Karpas-422 (cell line): ENCODE measurements at regions not wholly inside any gene's neighbourhood (a gene's known extent, or its start where the extent isn't known, plus 50 kb on each side); places are given as distances from the start of the nearest gene placed in this dataset.
A peak's percentile ranks its signal among the peaks of the same experiment; 100 is the strongest.
"Not testable (repeated sequence)": the region's sequence is repeated elsewhere in the genome, so short reads cannot be mapped to it uniquely, and the experiment has no call there.

Experiments used
- DNase-seq: peaks from one replicate; pipeline ENCODE4 v3.0.0-alpha.2; 2015
- H2AFZ ChIP-seq: fragments of 200-600 bp; sonication (generic); 2 replicates; pipeline ENCODE4 v1.6.1; 2014; ENCODE audit warnings: antibody characterized with exemption, low read length, mixed read lengths
- H3K27ac ChIP-seq: fragments of 200-600 bp; sonication (generic); 2 replicates; pipeline ENCODE4 v1.5.1; 2014; ENCODE audit warnings: mild to moderate bottlenecking, low read length, moderate library complexity
- H3K27me3 ChIP-seq: fragments of 200-600 bp; sonication (generic); 2 replicates; pipeline ENCODE4 v1.6.1; 2014; ENCODE audit warnings: low read length, mixed read lengths
- H3K36me3 ChIP-seq: fragments of 200-600 bp; sonication (generic); 2 replicates; pipeline ENCODE4 v1.6.1; 2014; ENCODE audit warnings: low read length, mixed read lengths; ENCODE audit not compliant: insufficient read depth
- H3K4me1 ChIP-seq: fragments of 200-600 bp; sonication (generic); 2 replicates; pipeline ENCODE4 v1.6.1; 2014; ENCODE audit warnings: mild to moderate bottlenecking, low read length, mixed read lengths
- H3K4me2 ChIP-seq: fragments of 200-600 bp; sonication (generic); 2 replicates; pipeline ENCODE4 v1.6.1; 2014; ENCODE audit warnings: low read length, low read depth, mild to moderate bottlenecking; ENCODE audit not compliant: poor library complexity, severe bottlenecking
- H3K4me3 ChIP-seq: fragments of 200-600 bp; sonication (generic); 2 replicates; pipeline ENCODE4 v1.5.1; 2014; ENCODE audit warnings: mild to moderate bottlenecking, antibody characterized with exemption, low read length, mixed read lengths
- H3K79me2 ChIP-seq: fragments of 200-600 bp; sonication (generic); 2 replicates; pipeline ENCODE4 v1.6.1; 2014; ENCODE audit warnings: mild to moderate bottlenecking, low read length, mixed read lengths
- H3K9ac ChIP-seq: fragments of 200-600 bp; sonication (generic); 2 replicates; pipeline ENCODE4 v1.6.0; 2014; ENCODE audit warnings: low read length
- H3K9me2 ChIP-seq: fragments of 200-600 bp; sonication (generic), shearing (Covaris generic); replicated peaks from 2 replicates; pipeline ENCODE4 v1.6.0; 2014; ENCODE audit warnings: mild to moderate bottlenecking, low read length, moderate library complexity; ENCODE audit not compliant: insufficient read depth
- H3K9me3 ChIP-seq: fragments of 300-700, 200-600 bp; sonication (generic); 2 replicates; pipeline ENCODE4 v1.6.1; 2014; ENCODE audit warnings: low read length, mixed read lengths
- H4K20me1 ChIP-seq: fragments of 200-600 bp; sonication (generic); 2 replicates; pipeline ENCODE4 v1.6.1; 2014; ENCODE audit warnings: mild to moderate bottlenecking, antibody characterized with exemption, low read length, low read depth; ENCODE audit not compliant: insufficient read depth

DNA sequence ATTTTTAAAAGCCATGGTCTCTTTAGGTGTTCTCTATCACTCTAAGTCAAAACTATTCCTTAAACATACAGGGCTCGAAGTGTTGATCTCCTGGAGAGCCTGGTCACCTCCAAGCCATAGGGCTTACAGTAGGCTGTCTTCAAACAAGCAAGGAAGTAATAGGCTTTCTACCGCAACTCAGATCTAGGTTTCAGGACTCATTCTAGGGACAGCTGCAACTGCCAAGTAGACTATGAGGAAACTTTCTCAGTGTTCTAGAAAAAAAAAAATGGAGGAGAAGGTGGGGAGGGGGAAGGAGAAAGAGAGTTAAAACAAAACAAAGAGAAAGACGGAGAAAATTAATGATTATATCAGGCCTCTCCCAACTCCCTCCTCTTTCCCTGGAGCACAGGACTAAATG, 106.9 kb upstream of the ETV6 start:
- H3K9ac ChIP-seq, result no peak overlapping the region
- no peaks in the 10 kb centered on the region for H3K36me3 ChIP-seq
- H3K27me3 ChIP-seq, result no peaks in the 10 kb centered on the region
- no peak for DNase-seq
- no peak overlapping the region for H3K4me2 ChIP-seq
- H4K20me1 ChIP-seq, result no peaks in the 10 kb centered on the region
- H2AFZ ChIP-seq, result no peak overlapping the region
- no peaks in the 10 kb centered on the region for H3K4me1 ChIP-seq
- no peaks in the 10 kb centered on the region for H3K79me2 ChIP-seq
- no peak overlapping the region for H3K4me3 ChIP-seq
- H3K9me3 ChIP-seq, result no peaks in the 10 kb centered on the region
- H3K9me2 ChIP-seq, result no peaks in the 10 kb centered on the region
- H3K27ac ChIP-seq, result no peak overlapping the region

DNA sequence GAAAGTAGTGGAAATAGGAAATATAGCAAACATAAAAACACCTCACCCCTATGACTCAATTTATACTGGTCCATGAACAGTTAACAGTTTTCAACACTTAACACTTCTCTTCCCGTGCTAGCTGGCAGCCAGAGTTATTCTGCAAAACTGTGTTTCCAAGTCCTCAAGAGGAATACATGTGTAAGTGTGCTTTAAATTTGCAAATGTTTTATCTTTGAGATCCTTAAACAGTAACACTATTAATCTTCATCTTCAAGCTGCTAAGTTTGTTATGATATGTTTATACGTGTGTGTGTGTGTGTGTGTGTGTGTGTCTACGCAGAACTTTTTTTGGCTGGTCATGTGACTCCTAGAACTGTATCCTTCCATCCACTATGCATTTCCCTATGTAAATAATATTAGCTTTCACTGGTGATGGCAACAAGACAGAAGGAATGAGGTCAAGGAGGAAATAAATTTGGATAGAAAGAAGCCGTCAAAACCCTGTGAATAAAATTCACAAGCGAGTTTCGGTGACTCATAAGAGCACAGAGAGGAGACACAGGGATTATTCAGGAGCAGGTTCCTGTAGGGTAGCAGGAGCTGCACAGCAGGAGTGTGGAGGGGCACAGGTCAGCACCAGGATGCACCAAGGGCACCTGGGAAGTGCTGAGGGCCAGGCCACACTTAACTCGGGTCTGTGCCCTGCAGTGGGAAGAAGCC, 105.9 kb upstream of the ETV6 start:
- H3K36me3 ChIP-seq, result no peaks in the 10 kb centered on the region
- no peak for DNase-seq
- no peak overlapping the region for H3K27ac ChIP-seq
- no peaks in the 10 kb centered on the region for H3K27me3 ChIP-seq
- no peaks in the 10 kb centered on the region for H4K20me1 ChIP-seq
- no peaks in the 10 kb centered on the region for H3K9me2 ChIP-seq
- H3K9ac ChIP-seq, result no peak overlapping the region
- no peak overlapping the region for H2AFZ ChIP-seq
- H3K79me2 ChIP-seq, result no peaks in the 10 kb centered on the region
- H3K4me1 ChIP-seq, result no peaks in the 10 kb centered on the region
- no peak overlapping the region for H3K4me2 ChIP-seq
- H3K9me3 ChIP-seq, result no peaks in the 10 kb centered on the region
- no peak overlapping the region for H3K4me3 ChIP-seq

DNA sequence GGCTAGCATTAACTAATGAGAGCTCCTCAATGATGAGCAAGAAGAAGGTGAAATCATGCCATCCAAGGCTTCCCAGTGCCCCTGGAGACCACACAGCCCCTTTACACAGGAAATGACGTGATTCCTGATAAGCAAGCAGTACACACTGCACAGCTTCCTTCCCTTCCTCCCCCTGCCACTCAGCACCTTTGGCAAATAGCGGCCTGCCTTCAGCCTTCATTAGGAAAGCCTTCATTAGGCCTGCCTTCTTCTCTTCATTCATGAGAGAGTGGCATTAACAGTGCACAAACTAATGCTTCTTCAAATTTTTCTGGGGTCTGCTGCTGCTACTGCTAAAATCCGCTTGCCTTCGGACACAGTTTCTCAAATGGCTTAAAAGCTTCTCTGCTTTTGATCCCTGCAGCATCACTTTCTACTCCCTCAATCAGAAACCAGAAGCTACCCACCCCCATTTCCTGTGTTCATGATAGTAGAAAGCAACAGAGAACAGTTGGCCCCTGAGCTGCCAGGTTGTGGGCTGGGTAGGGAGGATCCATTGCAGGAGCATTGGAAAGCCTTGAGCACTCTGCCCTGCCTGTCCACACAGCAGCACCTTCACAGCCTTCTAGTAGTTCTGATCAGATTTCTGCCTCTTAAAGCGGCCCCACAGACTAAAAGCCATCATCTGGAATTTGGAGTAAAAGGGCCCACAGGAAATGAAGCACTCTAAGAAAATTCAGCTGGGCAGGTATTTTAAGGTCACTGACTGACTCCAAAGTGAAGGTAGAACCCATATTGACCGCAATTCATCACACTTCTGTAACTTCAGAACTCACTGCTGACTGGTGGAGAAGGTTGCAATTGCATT, 103.8 kb upstream of the ETV6 start:
- H2AFZ ChIP-seq, result no peak overlapping the region
- no peak for DNase-seq
- H3K9me3 ChIP-seq, result no peaks in the 10 kb centered on the region
- no peak overlapping the region for H3K4me2 ChIP-seq
- H3K27ac ChIP-seq, result no peak overlapping the region
- H3K27me3 ChIP-seq, result no peaks in the 10 kb centered on the region
- H4K20me1 ChIP-seq, result no peaks in the 10 kb centered on the region
- no peaks in the 10 kb centered on the region for H3K4me1 ChIP-seq
- H3K9me2 ChIP-seq, result no peaks in the 10 kb centered on the region
- no peak overlapping the region for H3K9ac ChIP-seq
- no peak overlapping the region for H3K4me3 ChIP-seq
- no peaks in the 10 kb centered on the region for H3K36me3 ChIP-seq
- H3K79me2 ChIP-seq, result no peaks in the 10 kb centered on the region

DNA sequence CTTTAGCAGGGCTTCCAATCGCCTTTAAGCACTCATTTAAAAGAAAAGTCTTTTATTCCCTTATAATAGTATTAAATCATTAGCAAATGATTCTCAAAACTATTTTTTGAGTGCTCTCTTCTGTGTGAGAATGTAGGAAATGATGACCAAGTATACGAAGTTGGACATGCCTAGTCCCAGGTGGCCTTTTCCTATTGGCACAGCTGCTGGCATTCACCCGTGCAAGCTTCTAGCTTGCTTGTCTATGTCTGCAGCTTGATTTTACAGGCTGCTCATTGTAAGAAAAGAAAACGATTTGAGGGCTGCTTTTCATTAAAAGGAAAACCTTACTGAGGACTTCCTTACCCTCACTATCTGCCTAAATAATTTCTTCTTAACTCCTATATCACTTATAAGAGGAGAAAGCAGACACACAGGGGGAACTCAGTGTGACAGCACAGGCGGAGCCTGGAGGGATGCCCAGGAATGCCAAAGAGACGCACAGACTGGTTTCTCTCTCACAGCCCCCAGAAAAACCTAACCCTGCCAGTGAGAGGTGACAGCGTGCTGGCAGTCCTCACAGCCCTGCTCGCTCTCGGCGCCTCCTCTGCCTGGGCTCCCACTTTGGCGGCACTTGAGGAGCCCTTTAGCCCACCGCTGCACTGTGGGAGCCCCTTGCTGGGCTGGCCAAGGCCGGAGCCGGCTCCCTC, 102.7 kb upstream of the ETV6 start:
- not testable (repeated sequence) for H3K27ac ChIP-seq, H3K36me3 ChIP-seq, H2AFZ ChIP-seq, H3K9me3 ChIP-seq, H3K4me2 ChIP-seq, H3K4me1 ChIP-seq, DNase-seq, H3K27me3 ChIP-seq, H3K79me2 ChIP-seq, H3K9ac ChIP-seq, H3K9me2 ChIP-seq, H4K20me1 ChIP-seq, H3K4me3 ChIP-seq

DNA sequence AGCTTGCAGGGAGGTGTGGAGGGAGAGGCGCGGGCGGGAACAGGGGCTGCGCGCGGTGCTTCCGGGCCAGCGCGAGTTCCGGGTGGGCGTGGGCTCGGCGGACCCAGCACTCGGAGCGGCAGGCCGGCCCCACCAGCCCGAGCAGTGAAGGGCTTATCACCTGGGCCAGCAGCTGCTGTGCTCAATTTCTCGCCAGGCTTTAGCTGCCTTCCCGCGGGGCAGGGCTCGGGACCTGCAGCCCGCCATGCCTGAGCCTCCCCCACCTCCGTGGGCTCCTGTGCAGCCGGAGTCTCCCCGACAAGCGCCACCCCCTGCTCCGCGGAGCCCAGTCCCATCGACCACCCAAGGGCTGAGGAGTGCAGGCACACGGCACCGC, 102.2 kb upstream of the ETV6 start:
- not testable (repeated sequence) for H3K4me1 ChIP-seq, H3K79me2 ChIP-seq, H3K4me3 ChIP-seq, H2AFZ ChIP-seq, H3K9me2 ChIP-seq, H3K36me3 ChIP-seq, H4K20me1 ChIP-seq, H3K4me2 ChIP-seq, H3K9me3 ChIP-seq, H3K27me3 ChIP-seq, H3K27ac ChIP-seq, DNase-seq, H3K9ac ChIP-seq

DNA sequence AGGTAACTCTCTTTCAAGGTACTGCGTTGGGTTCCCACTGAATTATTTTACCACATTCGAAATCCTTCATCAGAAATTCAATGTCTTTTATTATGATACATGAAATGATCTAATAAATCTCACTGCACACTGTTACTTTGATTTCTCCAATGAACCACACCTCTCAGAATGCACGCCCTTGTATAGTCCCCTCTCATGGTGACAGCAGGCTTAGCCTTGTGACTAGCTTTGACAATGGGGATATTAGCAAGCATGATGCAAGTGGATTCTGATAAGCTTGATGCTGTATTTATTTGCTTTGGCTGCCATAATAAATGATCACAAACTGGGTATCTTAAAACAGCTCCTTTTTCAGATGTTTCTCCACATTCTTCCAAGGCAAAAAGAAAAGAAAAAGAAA, 100.4 kb upstream of the ETV6 start:
- H3K27me3 ChIP-seq, result no peaks in the 10 kb centered on the region
- no peaks in the 10 kb centered on the region for H3K9me2 ChIP-seq
- no peaks in the 10 kb centered on the region for H3K9me3 ChIP-seq
- H3K4me1 ChIP-seq, result no peaks in the 10 kb centered on the region
- no peaks in the 10 kb centered on the region for H4K20me1 ChIP-seq
- DNase-seq, result no peak
- no peaks in the 10 kb centered on the region for H3K36me3 ChIP-seq
- no peak overlapping the region for H3K4me3 ChIP-seq
- H2AFZ ChIP-seq, result no peak overlapping the region
- H3K4me2 ChIP-seq, result no peak overlapping the region
- H3K79me2 ChIP-seq, result no peaks in the 10 kb centered on the region
- H3K9ac ChIP-seq, result no peak overlapping the region
- H3K27ac ChIP-seq, result no peak overlapping the region

DNA sequence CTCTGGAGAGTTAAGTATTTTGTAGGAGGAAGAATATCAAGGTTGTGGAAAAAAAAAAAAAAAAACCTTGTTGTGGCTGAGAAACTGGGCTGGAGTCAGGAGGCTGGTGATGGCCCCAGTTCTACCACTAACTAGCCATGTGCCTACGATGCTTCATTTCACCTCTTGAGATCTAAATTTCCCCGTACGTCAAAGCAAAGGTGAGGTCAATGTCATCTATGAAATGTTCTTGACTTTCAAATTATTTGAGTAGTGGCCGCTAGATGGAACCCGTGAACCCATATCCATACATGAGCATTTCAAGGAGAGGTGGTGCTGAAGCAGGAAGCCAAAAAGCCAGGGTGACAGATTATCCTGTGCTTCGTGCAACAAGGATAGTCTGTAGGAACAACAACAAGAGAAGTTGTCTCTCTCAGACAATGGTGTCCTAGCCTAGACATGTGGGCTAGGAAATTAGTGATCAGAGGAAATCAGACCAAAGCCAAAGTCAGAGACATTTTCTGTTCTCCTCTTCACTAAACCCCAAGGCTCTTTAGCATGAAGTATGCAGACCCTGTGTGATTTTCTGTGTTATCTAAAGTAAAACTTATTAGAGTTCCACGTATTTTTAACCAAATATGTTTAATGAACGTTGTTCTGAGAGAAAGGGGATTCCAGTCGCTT, 95.5 kb upstream of the ETV6 start:
- no peaks in the 10 kb centered on the region for H3K4me1 ChIP-seq
- no peak overlapping the region for H3K9ac ChIP-seq
- H3K4me3 ChIP-seq, result no peak overlapping the region
- H3K9me2 ChIP-seq, result no peaks in the 10 kb centered on the region
- no peaks in the 10 kb centered on the region for H3K9me3 ChIP-seq
- no peak overlapping the region for H3K27ac ChIP-seq
- DNase-seq, result peak; percentile 83
- no peaks in the 10 kb centered on the region for H4K20me1 ChIP-seq
- H3K27me3 ChIP-seq, result no peaks in the 10 kb centered on the region
- H3K4me2 ChIP-seq, result no peak overlapping the region
- no peaks in the 10 kb centered on the region for H3K36me3 ChIP-seq
- no peak overlapping the region for H2AFZ ChIP-seq
- H3K79me2 ChIP-seq, result no peaks in the 10 kb centered on the region

DNA sequence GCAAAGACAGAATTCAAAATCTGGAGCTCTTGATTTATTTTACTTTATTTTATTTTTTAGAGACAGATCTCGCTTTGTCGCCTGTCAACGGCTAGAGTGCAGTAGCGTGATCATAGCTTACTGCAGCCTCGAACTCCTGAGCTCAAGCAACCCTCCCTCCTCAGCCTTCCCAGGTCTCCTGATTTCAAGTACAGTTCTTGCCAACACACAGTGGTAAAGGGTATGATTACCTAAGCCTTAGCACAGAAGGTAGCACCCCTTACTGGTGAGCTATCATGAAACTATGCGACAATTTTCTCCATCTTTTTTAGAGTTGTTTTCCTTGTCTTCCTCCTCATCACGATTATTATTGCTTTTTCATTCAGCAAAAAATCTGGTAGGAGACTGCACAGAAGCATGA, 94.3 kb upstream of the ETV6 start:
- Histone ChIP-seq H2AFZ (no peak overlapping the region), H3K36me3 (no peaks in the 10 kb centered on the region), H3K9me3 (no peaks in the 10 kb centered on the region), H3K27me3 (no peaks in the 10 kb centered on the region), H3K9ac (no peak overlapping the region), H3K4me2 (no peak overlapping the region), H3K9me2 (no peaks in the 10 kb centered on the region), H3K79me2 (no peaks in the 10 kb centered on the region), H3K4me1 (no peaks in the 10 kb centered on the region), H4K20me1 (no peaks in the 10 kb centered on the region), H3K27ac (no peak overlapping the region), H3K4me3 (no peak overlapping the region)
- DNase-seq, result no peak
